ENCODE measurements at regions not wholly inside any gene's neighbourhood (a gene's known extent, or its start where the extent isn't known, plus 50 kb on each side); places are given as distances from the start of the nearest gene placed in this dataset.

DNA sequence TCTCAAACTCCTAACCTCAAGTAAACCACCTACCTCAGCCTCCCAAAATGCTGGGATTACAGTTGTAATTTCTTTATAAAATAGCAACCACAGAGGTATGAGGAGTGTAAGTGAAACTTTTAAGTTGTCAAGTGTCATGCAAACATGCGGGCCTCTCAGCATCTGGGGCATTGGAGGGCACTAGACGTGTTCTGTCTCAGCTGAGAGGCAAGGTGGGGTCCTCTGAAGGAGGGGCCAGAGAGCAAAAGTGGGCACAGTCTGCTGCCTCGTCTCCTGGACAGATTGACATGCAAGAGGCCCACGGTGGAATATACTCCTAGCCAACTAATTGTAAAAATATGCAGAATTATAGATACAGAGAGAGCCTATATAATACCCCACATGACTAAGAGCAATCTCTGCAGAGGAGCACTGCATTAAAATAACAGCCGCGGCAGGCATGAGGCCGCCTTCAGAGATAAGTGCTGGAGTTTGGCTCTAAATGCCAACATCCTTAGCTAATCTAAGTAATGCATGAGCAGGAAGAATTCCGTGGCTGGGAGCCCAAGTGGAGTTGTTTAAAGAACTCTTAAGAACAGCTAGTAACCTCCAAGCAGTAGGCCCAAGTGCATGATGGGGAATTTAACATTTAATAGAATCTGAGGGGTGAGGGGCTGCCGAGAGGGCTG lies 87.8 kb upstream of the RNU6-1 start (continued):
- TF ChIP-seq, protein P1, sequence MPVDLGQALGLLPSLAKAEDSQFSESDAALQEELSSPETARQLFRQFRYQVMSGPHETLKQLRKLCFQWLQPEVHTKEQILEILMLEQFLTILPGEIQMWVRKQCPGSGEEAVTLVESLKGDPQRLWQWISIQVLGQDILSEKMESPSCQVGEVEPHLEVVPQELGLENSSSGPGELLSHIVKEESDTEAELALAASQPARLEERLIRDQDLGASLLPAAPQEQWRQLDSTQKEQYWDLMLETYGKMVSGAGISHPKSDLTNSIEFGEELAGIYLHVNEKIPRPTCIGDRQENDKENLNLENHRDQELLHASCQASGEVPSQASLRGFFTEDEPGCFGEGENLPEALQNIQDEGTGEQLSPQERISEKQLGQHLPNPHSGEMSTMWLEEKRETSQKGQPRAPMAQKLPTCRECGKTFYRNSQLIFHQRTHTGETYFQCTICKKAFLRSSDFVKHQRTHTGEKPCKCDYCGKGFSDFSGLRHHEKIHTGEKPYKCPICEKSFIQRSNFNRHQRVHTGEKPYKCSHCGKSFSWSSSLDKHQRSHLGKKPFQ (tag by site-specific recombination; IDR thresholded peaks at IDR 0.05): no peak
- TF ChIP-seq GLI4 (tag by site-specific recombination; IDR thresholded peaks at IDR 0.05) (no peak), ZBTB1 (tag by site-specific recombination; IDR thresholded peaks at IDR 0.05) (no peak), GLIS1 (tag by site-specific recombination; IDR thresholded peaks at IDR 0.05) (peak; percentile 33; the same call in 1 of the 2 replicates), SP3 (tag by site-specific recombination; IDR thresholded peaks at IDR 0.05) (no peak), ZNF600 (tag by site-specific recombination; IDR thresholded peaks at IDR 0.05) (no peak), ZNF37A (tag by site-specific recombination; IDR thresholded peaks at IDR 0.05) (no peak), FEZF1 (tag by site-specific recombination; IDR thresholded peaks at IDR 0.05) (peak; percentile 56; the same call in 1 of the 2 replicates), ZNF660 (tag by site-specific recombination; IDR thresholded peaks at IDR 0.05) (no peak), ZBTB17 (tag by site-specific recombination; IDR thresholded peaks at IDR 0.05) (peak; percentile 35; the same call in 1 of the 2 replicates), KLF8 (tag by site-specific recombination; IDR thresholded peaks at IDR 0.05) (no peak), ZNF416 (tag by site-specific recombination; IDR thresholded peaks at IDR 0.05) (no peak), ZNF549 (tag by site-specific recombination; IDR thresholded peaks at IDR 0.05) (no peak)
- TF ChIP-seq, protein P2, sequence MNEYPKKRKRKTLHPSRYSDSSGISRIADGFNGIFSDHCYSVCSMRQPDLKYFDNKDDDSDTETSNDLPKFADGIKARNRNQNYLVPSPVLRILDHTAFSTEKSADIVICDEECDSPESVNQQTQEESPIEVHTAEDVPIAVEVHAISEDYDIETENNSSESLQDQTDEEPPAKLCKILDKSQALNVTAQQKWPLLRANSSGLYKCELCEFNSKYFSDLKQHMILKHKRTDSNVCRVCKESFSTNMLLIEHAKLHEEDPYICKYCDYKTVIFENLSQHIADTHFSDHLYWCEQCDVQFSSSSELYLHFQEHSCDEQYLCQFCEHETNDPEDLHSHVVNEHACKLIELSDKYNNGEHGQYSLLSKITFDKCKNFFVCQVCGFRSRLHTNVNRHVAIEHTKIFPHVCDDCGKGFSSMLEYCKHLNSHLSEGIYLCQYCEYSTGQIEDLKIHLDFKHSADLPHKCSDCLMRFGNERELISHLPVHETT (tag by site-specific recombination; IDR thresholded peaks at IDR 0.05): no peak
- TF ChIP-seq, protein P3, sequence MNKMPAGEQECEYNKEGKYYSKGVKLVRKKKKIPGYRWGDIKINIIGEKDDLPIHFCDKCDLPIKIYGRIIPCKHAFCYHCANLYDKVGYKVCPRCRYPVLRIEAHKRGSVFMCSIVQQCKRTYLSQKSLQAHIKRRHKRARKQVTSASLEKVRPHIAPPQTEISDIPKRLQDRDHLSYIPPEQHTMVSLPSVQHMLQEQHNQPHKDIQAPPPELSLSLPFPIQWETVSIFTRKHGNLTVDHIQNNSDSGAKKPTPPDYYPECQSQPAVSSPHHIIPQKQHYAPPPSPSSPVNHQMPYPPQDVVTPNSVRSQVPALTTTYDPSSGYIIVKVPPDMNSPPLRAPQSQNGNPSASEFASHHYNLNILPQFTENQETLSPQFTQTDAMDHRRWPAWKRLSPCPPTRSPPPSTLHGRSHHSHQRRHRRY (tag by site-specific recombination; IDR thresholded peaks at IDR 0.05): no peak
- TF ChIP-seq, protein P4, sequence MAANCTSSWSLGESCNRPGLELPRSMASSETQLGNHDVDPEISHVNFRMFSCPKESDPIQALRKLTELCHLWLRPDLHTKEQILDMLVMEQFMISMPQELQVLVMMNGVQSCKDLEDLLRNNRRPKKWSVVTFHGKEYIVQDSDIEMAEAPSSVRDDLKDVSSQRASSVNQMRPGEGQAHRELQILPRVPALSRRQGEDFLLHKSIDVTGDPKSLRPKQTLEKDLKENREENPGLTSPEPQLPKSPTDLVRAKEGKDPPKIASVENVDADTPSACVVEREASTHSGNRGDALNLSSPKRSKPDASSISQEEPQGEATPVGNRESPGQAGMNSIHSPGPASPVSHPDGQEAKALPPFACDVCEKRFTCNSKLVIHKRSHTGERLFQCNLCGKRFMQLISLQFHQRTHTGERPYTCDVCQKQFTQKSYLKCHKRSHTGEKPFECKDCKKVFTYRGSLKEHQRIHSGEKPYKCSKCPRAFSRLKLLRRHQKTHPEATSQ (tag by site-specific recombination; IDR thresholded peaks at IDR 0.05): no peak

DNA sequence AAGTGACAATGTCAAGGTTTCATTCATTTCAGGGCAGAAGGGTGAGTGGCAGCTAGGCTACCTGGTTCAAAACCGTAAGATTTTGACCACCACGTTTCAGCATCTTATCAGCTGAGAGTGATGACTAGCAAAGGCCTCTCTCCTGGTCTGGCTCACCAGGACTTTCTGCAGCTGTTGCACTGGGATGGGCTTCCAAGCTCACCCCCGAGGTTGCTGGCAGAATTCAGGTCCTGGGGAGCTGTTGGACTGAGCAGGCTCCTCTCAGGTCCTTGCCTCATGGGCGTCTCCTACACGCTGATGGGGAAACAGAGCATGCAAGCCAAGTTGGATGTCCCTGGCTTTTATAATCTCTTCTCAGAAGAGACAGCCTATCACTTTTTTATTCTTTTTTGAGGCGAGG lies 88.8 kb upstream of the RNU6-1 start:
- ChIA-PET CTCF (interaction anchor here (0.6 kb wide), 1 partner anchor 212 kb away, joined by 3 read pairs; no protein-coding TSS in a partner anchor), POLR2A (no interaction called here)
- H3K4me3 ChIP-seq (ENCODE audit: low read depth, low read length): no peak overlapping the region
- TF ChIP-seq ZNF830 (tag by site-specific recombination; IDR thresholded peaks at IDR 0.05; ENCODE audit: low read depth) (no peak), REPIN1 (tag by site-specific recombination; IDR thresholded peaks at IDR 0.05; ENCODE audit: low read depth) (no peak), SCRT1 (tag by site-specific recombination; IDR thresholded peaks at IDR 0.05; ENCODE audit: borderline replicate concordance) (0 out of 2 replicates have a peak, but pooled peaks have one; percentile 20), ZNF701 (tag by site-specific recombination; IDR thresholded peaks at IDR 0.05) (no peak), ZNF623 (tag by site-specific recombination; IDR thresholded peaks at IDR 0.05) (no peak), SCRT2 (tag by site-specific recombination; IDR thresholded peaks at IDR 0.05) (peak; percentile 57; the same call in 1 of the 2 replicates), ZFP69B (tag by site-specific recombination; IDR thresholded peaks at IDR 0.05) (no peak), ZNF175 (tag by site-specific recombination; IDR thresholded peaks at IDR 0.05) (no peak)
- TF ChIP-seq, protein P5, sequence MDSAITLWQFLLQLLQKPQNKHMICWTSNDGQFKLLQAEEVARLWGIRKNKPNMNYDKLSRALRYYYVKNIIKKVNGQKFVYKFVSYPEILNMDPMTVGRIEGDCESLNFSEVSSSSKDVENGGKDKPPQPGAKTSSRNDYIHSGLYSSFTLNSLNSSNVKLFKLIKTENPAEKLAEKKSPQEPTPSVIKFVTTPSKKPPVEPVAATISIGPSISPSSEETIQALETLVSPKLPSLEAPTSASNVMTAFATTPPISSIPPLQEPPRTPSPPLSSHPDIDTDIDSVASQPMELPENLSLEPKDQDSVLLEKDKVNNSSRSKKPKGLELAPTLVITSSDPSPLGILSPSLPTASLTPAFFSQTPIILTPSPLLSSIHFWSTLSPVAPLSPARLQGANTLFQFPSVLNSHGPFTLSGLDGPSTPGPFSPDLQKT (IDR thresholded peaks at IDR 0.05; ENCODE audit: borderline replicate concordance, low read depth, low read length): no peak
- peaks cover 6% of the 10 kb centered on the region for H3K4me1 ChIP-seq (ENCODE audit: control insufficient read depth, insufficient read depth, low read length)
- no peaks in the 10 kb centered on the region for H3K9me3 ChIP-seq (ENCODE audit: control insufficient read depth, insufficient read depth, low read depth, low read length)
- no peak overlapping the region for H3K27ac ChIP-seq (ENCODE audit: extremely low read depth, low read depth, low read length)
- H3K36me3 ChIP-seq (ENCODE audit: control insufficient read depth in 2 of 2, insufficient read depth in 1 of 2, low read length in 2 of 2): no peaks in the 10 kb centered on the region

Data from HEK293 (cell line).